ENCODE measurements at regions not wholly inside any gene's neighbourhood (a gene's known extent, or its start where the extent isn't known, plus 50 kb on each side); places are given as distances from the start of the nearest gene placed in this dataset.
"Not testable (repeated sequence)": the region's sequence is repeated elsewhere in the genome, so short reads cannot be mapped to it uniquely, and the experiment has no call there.

- CTCF ChIA-PET: no interaction called here
- POLR2A ChIA-PET: no interaction called here
- DNase-seq (ENCODE audit: extremely low spot score): no peak
- TF ChIP-seq SP1 (IDR thresholded peaks at IDR 0.05) (no peak), ELF4 (IDR thresholded peaks at IDR 0.05) (no peak), NFRKB (IDR thresholded peaks at IDR 0.05) (no peak), TARDBP (IDR thresholded peaks at IDR 0.05) (no peak), CTBP1 (IDR thresholded peaks at IDR 0.05; ENCODE audit: borderline replicate concordance) (no peak), L3MBTL2 (conservative IDR thresholded peaks at IDR 0.05) (no peak), ZNF384 (IDR thresholded peaks at IDR 0.05) (no peak), SUZ12 (IDR thresholded peaks at IDR 0.05) (no peak), ARNT (IDR thresholded peaks at IDR 0.05) (no peak), FOXK2 (IDR thresholded peaks at IDR 0.05) (no peak), HDGF (IDR thresholded peaks at IDR 0.05; ENCODE audit: borderline replicate concordance) (no peak), FOXA1 (IDR thresholded peaks at IDR 0.05) (no peak), PKNOX1 (IDR thresholded peaks at IDR 0.05) (no peak), BHLHE40 (IDR thresholded peaks at IDR 0.05; ENCODE audit: borderline replicate concordance) (no peak), LEF1 (IDR thresholded peaks at IDR 0.05; ENCODE audit: borderline replicate concordance) (no peak), FOXM1 (IDR thresholded peaks at IDR 0.05; ENCODE audit: borderline replicate concordance) (no peak)
Measured at GRCh38 chr20:53672484-53673129, 79.0 kb upstream of the ZNF217 start.

- TF ChIP-seq ARNT (IDR thresholded peaks at IDR 0.05) (no peak), SP1 (IDR thresholded peaks at IDR 0.05) (no peak), ELF4 (IDR thresholded peaks at IDR 0.05) (no peak), LEF1 (IDR thresholded peaks at IDR 0.05; ENCODE audit: borderline replicate concordance) (no peak), HDGF (IDR thresholded peaks at IDR 0.05; ENCODE audit: borderline replicate concordance) (no peak), BHLHE40 (IDR thresholded peaks at IDR 0.05; ENCODE audit: borderline replicate concordance) (no peak)
- ChIA-PET CTCF (no interaction called here), POLR2A (no interaction called here)
- no peak for DNase-seq (ENCODE audit: extremely low spot score)
Measured at GRCh38 chr20:53671370-53671769, 77.7 kb upstream of the ZNF217 start.

GRCh38 chr20:53669517-53670313 is 76.1 kb upstream of the ZNF217 start:
- DNase-seq (ENCODE audit: extremely low spot score): not testable (repeated sequence)
- POLR2A ChIA-PET: interaction anchor here (0.8 kb wide), 1 partner anchor 9 kb away, joined by 3 read pairs; no protein-coding TSS in a partner anchor
- CTCF ChIA-PET: interaction anchor here (0.6 to 1.3 kb wide), 2 partner anchors 9 to 48 kb away, joined by 3 read pairs; no protein-coding TSS in a partner anchor

- ChIA-PET CTCF (interaction anchor here (1.3 kb wide), 1 partner anchor 10 kb away, joined by 3 read pairs; no protein-coding TSS in a partner anchor), POLR2A (interaction anchor here (0.8 kb wide), 1 partner anchor 10 kb away, joined by 3 read pairs; no protein-coding TSS in a partner anchor)
- no peak for DNase-seq (ENCODE audit: extremely low spot score)
- TF ChIP-seq ELF4 (IDR thresholded peaks at IDR 0.05) (no peak), L3MBTL2 (conservative IDR thresholded peaks at IDR 0.05) (no peak), LEF1 (IDR thresholded peaks at IDR 0.05; ENCODE audit: borderline replicate concordance) (no peak), SP1 (IDR thresholded peaks at IDR 0.05) (no peak), FOXA1 (IDR thresholded peaks at IDR 0.05) (no peak), PKNOX1 (IDR thresholded peaks at IDR 0.05) (no peak), FOXK2 (IDR thresholded peaks at IDR 0.05) (no peak), NFRKB (IDR thresholded peaks at IDR 0.05) (no peak)
Measured at GRCh38 chr20:53668992-53669391, 75.4 kb upstream of the ZNF217 start.

GRCh38 chr20:53666144-53666543 is 72.5 kb upstream of the ZNF217 start:
- POLR2A ChIA-PET: no interaction called here
- DNase-seq (ENCODE audit: extremely low spot score): no peak
- CTCF ChIA-PET: no interaction called here
- TF ChIP-seq BHLHE40 (IDR thresholded peaks at IDR 0.05; ENCODE audit: borderline replicate concordance) (no peak), SUZ12 (IDR thresholded peaks at IDR 0.05) (no peak), TARDBP (IDR thresholded peaks at IDR 0.05) (no peak), ZNF384 (IDR thresholded peaks at IDR 0.05) (no peak), NFRKB (IDR thresholded peaks at IDR 0.05) (no peak), CTBP1 (IDR thresholded peaks at IDR 0.05; ENCODE audit: borderline replicate concordance) (no peak), HDGF (IDR thresholded peaks at IDR 0.05; ENCODE audit: borderline replicate concordance) (no peak), L3MBTL2 (conservative IDR thresholded peaks at IDR 0.05) (no peak)

GRCh38 chr20:53664121-53664520 is 70.5 kb upstream of the ZNF217 start:
- ChIA-PET POLR2A (interaction anchor here (0.6 kb wide), 1 partner anchor 10 kb away, joined by 6 read pairs; no protein-coding TSS in a partner anchor), CTCF (no interaction called here)
- DNase-seq (ENCODE audit: extremely low spot score): no peak
- TF ChIP-seq ZNF384 (IDR thresholded peaks at IDR 0.05): no peak
- no peak for TF ChIP-seq ELF4 (IDR thresholded peaks at IDR 0.05)
- no peak for TF ChIP-seq L3MBTL2 (conservative IDR thresholded peaks at IDR 0.05)
- no peak for TF ChIP-seq CTBP1 (IDR thresholded peaks at IDR 0.05; ENCODE audit: borderline replicate concordance)
- TF ChIP-seq SUZ12 (IDR thresholded peaks at IDR 0.05): no peak
- TF ChIP-seq BHLHE40 (IDR thresholded peaks at IDR 0.05; ENCODE audit: borderline replicate concordance): no peak
- no peak for TF ChIP-seq FOXK2 (IDR thresholded peaks at IDR 0.05)

GRCh38 chr20:53663521-53663920 is 69.9 kb upstream of the ZNF217 start:
- CTCF ChIA-PET; POLR2A ChIA-PET; DNase-seq (ENCODE audit: extremely low spot score): not testable (repeated sequence)
